ENCODE measurements at regions not wholly inside any gene's neighbourhood (a gene's known extent, or its start where the extent isn't known, plus 50 kb on each side); places are given as distances from the start of the nearest gene placed in this dataset.
"Not testable (repeated sequence)": the region's sequence is repeated elsewhere in the genome, so short reads cannot be mapped to it uniquely, and the experiment has no call there.

- no peak for DNase-seq (ENCODE audit: low read depth in 3 of 3, low spot score in 2 of 3)
Measured at GRCh38 chrX:43188296-43188695, 410.3 kb upstream of the PPP1R2C start.

DNA sequence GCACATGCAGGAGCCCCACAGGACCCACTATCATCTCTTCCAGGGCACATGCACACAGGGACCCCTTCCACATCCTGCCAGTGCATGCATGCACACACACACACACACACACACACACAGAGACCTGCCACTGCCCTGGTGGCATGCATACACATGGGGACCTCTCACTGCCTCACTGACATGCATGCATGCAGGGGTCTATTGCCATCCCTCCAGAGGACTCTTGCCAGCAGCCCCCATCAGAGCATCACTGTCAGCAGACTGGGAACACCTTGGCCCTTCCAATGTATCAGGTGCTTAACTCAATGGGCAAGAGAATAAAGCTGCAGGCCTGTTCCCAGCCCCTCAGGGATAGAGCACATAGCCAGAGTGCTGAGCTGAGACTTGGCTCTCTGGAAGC lies 433.6 kb upstream of the PPP1R2C start:
- DNase-seq (ENCODE audit: low read depth in 3 of 3, low spot score in 2 of 3): no peak

GRCh38 chrX:43218198-43218597 lies 437.9 kb upstream of the MAOA start:
- DNase-seq (ENCODE audit: low read depth in 3 of 3, low spot score in 2 of 3): no peak

DNA sequence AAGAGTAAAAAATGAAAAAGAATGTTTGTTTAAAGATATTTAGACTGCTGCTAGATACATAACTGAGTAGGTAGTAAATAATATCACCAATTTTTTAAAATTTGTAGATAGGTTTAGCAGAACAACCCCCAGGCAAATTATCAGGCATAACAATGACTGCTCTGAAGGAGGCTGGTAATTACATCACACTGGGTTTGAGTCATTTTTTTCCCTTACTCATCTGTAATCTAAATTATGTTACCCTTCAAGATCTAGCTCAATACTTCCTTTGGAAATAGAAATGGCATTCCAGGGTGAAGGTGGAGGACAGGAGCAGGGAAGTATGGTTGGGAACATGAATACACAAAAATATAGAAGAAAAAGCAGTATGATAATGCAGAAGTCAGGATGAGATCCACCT lies 431.6 kb upstream of the MAOA start:
- no peak for DNase-seq (ENCODE audit: low read depth in 3 of 3, low spot score in 2 of 3)

- no peak for DNase-seq (ENCODE audit: low read depth in 3 of 3, low spot score in 2 of 3)
Measured at GRCh38 chrX:43225626-43226328, 430.3 kb upstream of the MAOA start.

DNA sequence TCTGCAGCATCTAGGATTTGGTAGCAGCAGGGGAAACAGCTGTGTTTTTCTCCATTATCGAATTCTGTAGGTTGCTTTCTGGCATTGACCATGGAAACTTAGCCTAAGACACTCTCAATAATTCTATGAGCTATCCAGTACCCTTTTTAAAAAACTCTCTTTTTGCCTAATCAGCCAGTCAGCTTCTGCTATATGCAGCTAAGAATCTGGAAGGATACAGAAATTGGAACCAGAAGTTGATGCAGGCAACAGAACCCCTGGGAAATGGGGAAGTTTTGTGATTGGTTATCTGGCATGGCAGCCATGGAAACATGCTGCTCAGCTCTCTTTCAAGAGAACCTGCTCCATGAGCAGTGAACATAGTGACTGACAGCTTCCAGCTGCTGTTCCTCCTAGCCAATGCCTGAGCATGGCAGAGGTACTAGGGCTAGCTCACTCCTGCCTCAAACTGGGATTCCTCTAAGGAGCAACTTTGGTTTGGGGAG lies 417.6 kb upstream of the MAOA start:
- DNase-seq (ENCODE audit: low read depth in 3 of 3, low spot score in 2 of 3): no peak

GRCh38 chrX:43239356-43239755 lies 416.7 kb upstream of the MAOA start:
- no peak for DNase-seq (ENCODE audit: low read depth in 3 of 3, low spot score in 2 of 3)

GRCh38 chrX:43255596-43255995 lies 400.5 kb upstream of the MAOA start:
- DNase-seq (ENCODE audit: low read depth in 3 of 3, low spot score in 2 of 3): no peak

GRCh38 chrX:43266487-43266886 lies 389.6 kb upstream of the MAOA start:
- no peak for DNase-seq (ENCODE audit: low read depth in 3 of 3, low spot score in 2 of 3)

GRCh38 chrX:43267652-43268051 lies 388.4 kb upstream of the MAOA start:
- DNase-seq (ENCODE audit: low read depth in 3 of 3, low spot score in 2 of 3): no peak

GRCh38 chrX:43269201-43269600 lies 386.9 kb upstream of the MAOA start:
- DNase-seq (ENCODE audit: low read depth in 3 of 3, low spot score in 2 of 3): no peak

DNA sequence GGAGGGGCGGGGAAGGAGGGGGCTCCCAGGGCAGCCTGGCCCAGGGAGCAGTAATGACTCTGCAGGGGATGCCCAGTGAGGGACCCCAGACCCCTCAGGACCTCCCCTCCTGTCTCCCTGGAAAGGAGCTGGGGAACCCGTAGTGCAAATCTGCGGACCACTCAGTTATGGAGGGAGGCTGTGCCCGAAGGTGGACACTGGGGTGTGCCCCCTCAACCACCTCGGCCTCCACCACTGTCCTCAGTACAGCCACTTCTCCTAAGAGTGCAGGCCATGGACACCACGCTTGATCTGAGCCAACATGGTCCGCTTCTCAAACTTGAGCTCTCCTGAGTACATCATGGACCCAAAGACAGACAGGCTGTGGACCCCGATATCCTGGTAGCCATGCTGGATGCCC lies 378.2 kb upstream of the MAOA start:
- no peak for DNase-seq (ENCODE audit: low read depth in 3 of 3, low spot score in 2 of 3)

- DNase-seq (ENCODE audit: low read depth in 3 of 3, low spot score in 2 of 3): no peak
Measured at GRCh38 chrX:43278440-43278839, 377.7 kb upstream of the MAOA start.

DNA sequence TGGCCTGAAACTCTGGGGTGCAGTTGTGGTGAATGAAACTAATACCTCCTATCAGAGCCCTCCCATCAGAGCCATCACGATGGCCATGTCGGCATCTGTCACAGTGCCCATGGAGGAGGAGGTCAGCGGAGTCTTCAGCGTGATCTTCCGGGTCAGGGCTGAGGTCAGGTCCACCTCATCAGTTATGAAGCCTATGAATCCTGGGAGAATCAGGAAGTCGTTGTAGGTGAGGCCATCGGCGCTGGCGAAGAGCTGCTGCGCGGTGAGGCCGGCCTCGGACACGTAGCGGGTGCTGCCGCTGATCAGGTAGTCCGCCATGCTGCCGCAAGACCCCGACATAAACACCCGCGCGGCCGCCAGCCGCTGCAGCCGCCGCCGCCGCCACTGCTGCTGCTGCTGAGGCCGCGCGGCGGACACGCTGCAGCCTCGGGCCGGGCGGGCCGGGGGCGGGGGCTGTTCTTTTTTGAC lies 376.7 kb upstream of the MAOA start:
- no peak for DNase-seq (ENCODE audit: low read depth in 3 of 3, low spot score in 2 of 3)

DNA sequence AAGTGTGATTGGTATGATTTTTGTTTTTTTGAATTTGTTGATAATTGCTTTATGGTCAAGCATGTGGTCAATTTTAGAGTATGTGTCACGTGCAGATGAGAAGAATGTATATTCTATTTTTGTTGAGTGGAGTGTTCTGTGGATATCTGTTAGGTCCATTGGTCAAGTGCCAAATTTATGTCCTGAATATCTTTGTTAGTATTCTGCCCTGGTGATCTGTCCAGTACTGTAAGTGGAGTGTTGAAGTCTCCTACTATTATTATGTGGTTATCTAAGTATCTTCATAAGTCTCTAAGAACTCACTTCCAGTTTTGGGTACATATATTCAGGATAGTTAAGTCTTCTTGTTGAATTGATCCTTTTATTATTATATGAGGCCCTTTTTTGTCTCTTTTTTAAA lies 372.9 kb upstream of the MAOA start:
- no peak for DNase-seq (ENCODE audit: low read depth in 3 of 3, low spot score in 2 of 3)

DNA sequence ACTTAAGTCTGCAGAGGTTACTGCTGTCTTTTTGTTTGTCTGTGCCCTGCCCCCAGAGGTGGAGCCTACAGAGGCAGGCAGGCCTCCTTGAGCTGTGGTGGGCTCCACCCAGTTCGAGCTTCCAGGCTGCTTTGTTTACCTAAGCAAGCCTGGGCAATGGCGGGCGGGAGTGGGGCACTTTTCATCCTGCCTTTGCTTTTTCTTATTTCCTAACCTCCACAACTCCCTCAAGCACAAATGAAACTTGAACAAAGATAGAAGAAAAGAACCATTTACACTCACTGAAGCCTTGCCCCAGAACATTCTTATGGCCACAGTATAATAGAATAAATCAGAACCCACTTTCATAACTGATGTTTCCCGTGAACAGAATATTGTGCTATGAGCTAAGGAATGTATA lies 344.5 kb upstream of the MAOA start:
- not testable (repeated sequence) for DNase-seq (ENCODE audit: low read depth in 3 of 3, low spot score in 2 of 3)

- no peak for DNase-seq (ENCODE audit: low read depth in 3 of 3, low spot score in 2 of 3)
Measured at GRCh38 chrX:43313035-43313434, 343.1 kb upstream of the MAOA start.

DNA sequence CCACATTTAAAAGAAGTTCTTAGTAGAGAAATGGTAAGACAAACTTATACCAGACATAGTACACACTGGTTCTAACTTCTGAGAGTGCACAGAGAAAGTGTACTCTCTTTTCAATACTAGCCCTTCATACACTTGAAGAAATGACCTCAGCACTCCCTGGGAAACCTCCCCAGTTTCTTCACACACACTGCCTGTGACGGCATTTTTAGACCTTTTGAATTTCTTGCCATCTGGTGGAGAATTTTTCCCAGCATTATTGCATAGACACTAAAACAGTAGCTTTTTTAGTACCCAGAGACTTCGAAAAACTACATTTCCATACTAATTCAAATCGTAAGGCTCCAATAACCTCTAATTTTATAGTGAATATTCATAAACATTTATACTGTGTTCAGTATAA lies 341.6 kb upstream of the MAOA start:
- no peak for DNase-seq (ENCODE audit: low read depth in 3 of 3, low spot score in 2 of 3)

DNA sequence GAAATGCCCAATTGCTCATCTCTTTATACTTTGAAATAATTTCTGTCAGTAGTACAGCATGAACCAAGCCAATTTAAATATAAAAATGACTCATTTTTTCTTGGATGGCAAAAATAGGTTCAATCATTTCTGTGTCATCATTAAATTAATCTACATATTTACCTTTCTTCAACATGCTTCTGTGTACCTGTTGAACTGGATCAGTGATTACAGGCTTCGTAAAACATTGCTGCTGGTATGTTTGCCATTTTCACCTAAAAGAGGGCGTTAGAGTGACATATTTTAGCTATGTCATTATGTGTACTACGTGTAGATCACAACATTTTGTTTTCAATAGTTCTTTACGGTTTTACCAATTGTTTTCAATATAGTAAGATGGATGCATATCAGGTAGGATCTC lies 340.5 kb upstream of the MAOA start:
- no peak for DNase-seq (ENCODE audit: low read depth in 3 of 3, low spot score in 2 of 3)

DNA sequence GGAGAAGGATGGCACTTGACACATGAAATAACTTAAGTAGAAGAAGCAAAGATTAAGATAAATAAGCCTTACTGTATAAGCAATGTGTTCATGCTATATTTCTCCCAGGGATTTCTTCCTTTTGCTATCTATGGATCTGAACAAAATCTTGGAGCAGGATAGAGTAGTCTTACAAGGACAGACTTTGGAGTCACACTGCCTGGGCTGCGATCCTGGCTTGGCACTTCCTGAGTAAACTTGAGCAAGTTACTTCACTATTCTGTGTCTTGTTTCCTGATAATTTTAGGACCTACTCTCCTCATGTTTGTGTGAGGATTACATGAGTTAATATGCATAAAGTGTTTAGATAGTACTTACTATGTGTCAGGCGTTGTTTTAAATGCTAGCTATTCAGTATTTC lies 340.0 kb upstream of the MAOA start:
- DNase-seq (ENCODE audit: low read depth in 3 of 3, low spot score in 2 of 3): no peak

DNA sequence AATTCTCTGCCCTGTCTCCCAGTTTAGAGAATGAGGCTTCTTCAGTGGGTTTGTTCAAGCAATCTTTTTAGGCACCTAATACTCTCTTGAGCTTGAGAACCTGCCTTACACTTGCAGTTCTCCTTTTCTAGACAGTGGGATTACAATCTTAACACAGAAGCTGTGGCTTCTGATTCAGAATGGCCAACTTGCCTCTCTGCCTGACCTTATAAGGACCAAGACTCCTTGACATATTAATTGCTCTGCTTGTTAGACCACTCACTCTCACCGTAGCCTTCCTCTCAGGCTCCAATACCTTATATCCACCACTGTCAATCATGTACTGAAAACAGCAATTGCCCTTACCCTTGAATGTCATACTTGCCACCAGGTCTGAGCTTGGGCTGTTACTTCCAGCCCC lies 338.7 kb upstream of the MAOA start:
- no peak for DNase-seq (ENCODE audit: low read depth in 3 of 3, low spot score in 2 of 3)

DNA sequence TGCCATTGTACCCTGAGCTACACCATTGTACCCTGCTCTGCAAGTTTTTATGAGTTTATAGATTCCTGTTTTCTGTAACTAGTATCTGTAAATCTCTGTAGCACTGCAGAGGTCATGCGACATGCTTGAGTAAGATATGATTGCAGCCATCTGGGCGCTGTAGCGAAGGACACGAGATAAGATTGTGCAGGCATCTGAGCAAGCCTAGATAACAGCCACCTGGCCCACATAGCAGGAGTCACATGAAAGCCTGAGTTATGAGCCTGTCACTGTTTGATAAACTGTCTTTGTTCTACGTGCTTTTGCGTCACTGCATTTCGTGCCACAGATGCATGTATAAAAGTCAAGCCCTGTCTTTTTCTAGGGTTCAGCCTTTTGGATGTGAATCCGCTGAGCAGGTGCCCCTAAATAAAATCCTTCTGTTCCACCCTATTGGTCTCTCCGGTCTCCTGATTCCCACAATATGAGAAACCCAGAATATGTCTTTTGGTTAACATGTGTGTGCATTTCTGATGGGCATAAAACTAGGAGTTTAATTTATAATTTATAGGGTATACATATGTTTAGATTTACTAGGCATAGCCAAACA lies 327.6 kb upstream of the MAOA start:
- no peak for DNase-seq (ENCODE audit: low read depth in 3 of 3, low spot score in 2 of 3)

GRCh38 chrX:43333543-43333942 lies 322.6 kb upstream of the MAOA start:
- DNase-seq (ENCODE audit: low read depth in 3 of 3, low spot score in 2 of 3): no peak

Measured in right renal cortex interstitium (tissue), 3 donors.